ENCODE measurements at regions not wholly inside any gene's neighbourhood (a gene's known extent, or its start where the extent isn't known, plus 50 kb on each side); places are given as distances from the start of the nearest gene placed in this dataset.

- TF ChIP-seq ATF3 (CRISPR knock-in tag; conservative IDR thresholded peaks at IDR 0.05) (no peak), CTCF (IDR thresholded peaks at IDR 0.05) (no peak), FOXP4 (CRISPR knock-in tag; IDR thresholded peaks at IDR 0.05) (no peak), E2F5 (CRISPR knock-in tag; IDR thresholded peaks at IDR 0.05) (no peak), MAX (CRISPR knock-in tag; IDR thresholded peaks at IDR 0.05) (no peak), TP53 (CRISPR knock-in tag; IDR thresholded peaks at IDR 0.05) (no peak), MLX (CRISPR knock-in tag; IDR thresholded peaks at IDR 0.05) (no peak), ATF2 (CRISPR knock-in tag; IDR thresholded peaks at IDR 0.05; ENCODE audit: borderline replicate concordance, low read depth) (no peak), E2F1 (CRISPR knock-in tag; IDR thresholded peaks at IDR 0.05) (no peak), NR2C2 (CRISPR knock-in tag; IDR thresholded peaks at IDR 0.05) (no peak), ATF6 (CRISPR knock-in tag; IDR thresholded peaks at IDR 0.05) (no peak), NR1H2 (CRISPR knock-in tag; IDR thresholded peaks at IDR 0.05) (no peak)
These were observed 148.0 kb upstream of the TNRC6C start for GRCh38 chr17:77810536-77810935.

Data from WTC11 (cell line).